K562 (cell line): ENCODE measurements at regions not wholly inside any gene's neighbourhood (a gene's known extent, or its start where the extent isn't known, plus 50 kb on each side); places are given as distances from the start of the nearest gene placed in this dataset.

Experiments
- AFF4 ChIP-seq: sonication (generic); formaldehyde crosslinking; IDR thresholded peaks from 2 replicates; pipeline ENCODE4 v1.8.0; 2023; ENCODE audit warnings: mild to moderate bottlenecking, missing genetic modification reagents
- NFATC3 ChIP-seq: fragments of 450-650 bp; IDR thresholded peaks from 2 replicates; pipeline ENCODE4 v1.6.1; 2017; ENCODE audit warnings: mild to moderate bottlenecking
- PBX2 ChIP-seq, 2 experiments: IDR thresholded peaks in 1 of 2; conservative IDR thresholded peaks in 1 of 2; 2 replicates each; pipeline ENCODE4 v1.6.1; 2016; ENCODE audit warnings: low read depth in 2 of 2, mild to moderate bottlenecking in 1 of 2, missing compliant biosample characterization in 1 of 2, missing genetic modification characterization in 1 of 2, moderate library complexity in 1 of 2
- PRMT5 ChIP-seq: sonication (generic); formaldehyde crosslinking; IDR thresholded peaks from 2 replicates; pipeline ENCODE4 v1.5.0; 2020; ENCODE audit warnings: missing genetic modification reagents
- RAD51 ChIP-seq: fragments of 450-650 bp; IDR thresholded peaks from 2 replicates; pipeline ENCODE4 v1.7.1; 2016; ENCODE audit warnings: low read depth, mild to moderate bottlenecking, borderline replicate concordance
- REST ChIP-seq, 2 experiments: fragments of 450-650 bp; formaldehyde crosslinking in 1 of 2; IDR thresholded peaks; 2 replicates each; pipeline versions ENCODE4 v1.4.0 to v1.6.1; 2014 to 2020; ENCODE audit warnings: mild to moderate bottlenecking in 2 of 2, borderline replicate concordance in 1 of 2, low read depth in 1 of 2
- SMAD3 ChIP-seq: fragments of 450-650 bp; formaldehyde crosslinking; conservative IDR thresholded peaks from 2 replicates; pipeline ENCODE4 v1.4.0; 2020; ENCODE audit warnings: mild to moderate bottlenecking
- USF1 ChIP-seq: sonication (generic); formaldehyde crosslinking; IDR thresholded peaks from 2 replicates; pipeline ENCODE4 v1.9.0; 2022; ENCODE audit warnings: mild to moderate bottlenecking, missing genetic modification reagents
- TF ChIP-seq, protein P1 (sequence below): sonication (generic); formaldehyde crosslinking; IDR thresholded peaks from 2 replicates; pipeline ENCODE4 v1.5.0; 2020; ENCODE audit warnings: missing genetic modification reagents

DNA sequence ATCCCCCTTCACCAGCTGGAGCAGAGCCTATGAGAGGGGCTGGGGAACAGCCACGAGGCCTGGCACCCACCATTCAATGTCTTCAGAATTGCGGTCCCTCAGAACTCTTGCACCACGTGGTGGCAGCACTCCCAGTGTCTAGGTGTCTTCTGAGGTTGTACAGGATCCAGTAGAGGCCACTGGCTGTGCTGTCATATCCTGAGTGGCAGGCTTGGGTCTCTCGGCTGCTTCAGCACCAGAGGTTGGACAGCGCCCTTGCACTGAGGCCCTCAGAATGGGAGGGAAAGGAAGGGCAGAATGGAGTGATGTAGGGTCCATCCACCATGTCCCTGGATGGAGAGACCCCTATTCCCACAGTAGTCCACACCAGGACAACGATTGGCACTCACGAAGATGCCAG is 112.0 kb upstream of the TEKT4 start (continued):
- TF ChIP-seq PBX2 (CRISPR knock-in tag; IDR thresholded peaks at IDR 0.05; ENCODE audit: low read depth) (peak; percentile 52), PBX2 (tag; conservative IDR thresholded peaks at IDR 0.05; ENCODE audit: low read depth) (0 out of 2 replicates have a peak, but pooled peaks have one; percentile 28), NFATC3 (no peak), REST (IDR thresholded peaks at IDR 0.05; ENCODE audit: borderline replicate concordance) (peak; percentile 99), REST (CRISPR knock-in tag; IDR thresholded peaks at IDR 0.05; ENCODE audit: low read depth) (peak; percentile 94), USF1 (CRISPR knock-in tag) (no peak), AFF4 (CRISPR knock-in tag) (no peak), RAD51 (no peak), SMAD3 (CRISPR knock-in tag) (no peak), PRMT5 (CRISPR knock-in tag) (0 out of 2 replicates have a peak, but pooled peaks have one; percentile 52)
- TF ChIP-seq, protein P1, sequence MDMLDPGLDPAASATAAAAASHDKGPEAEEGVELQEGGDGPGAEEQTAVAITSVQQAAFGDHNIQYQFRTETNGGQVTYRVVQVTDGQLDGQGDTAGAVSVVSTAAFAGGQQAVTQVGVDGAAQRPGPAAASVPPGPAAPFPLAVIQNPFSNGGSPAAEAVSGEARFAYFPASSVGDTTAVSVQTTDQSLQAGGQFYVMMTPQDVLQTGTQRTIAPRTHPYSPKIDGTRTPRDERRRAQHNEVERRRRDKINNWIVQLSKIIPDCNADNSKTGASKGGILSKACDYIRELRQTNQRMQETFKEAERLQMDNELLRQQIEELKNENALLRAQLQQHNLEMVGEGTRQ (CRISPR knock-in tag): peak; percentile 36; the same call in 1 of the 2 replicates
